Psoas muscle (tissue), 7 donors: ENCODE measurements at regions not wholly inside any gene's neighbourhood (a gene's known extent, or its start where the extent isn't known, plus 50 kb on each side); places are given as distances from the start of the nearest gene placed in this dataset.

Source experiments
- ATAC-seq, 4 donors: fragments of 200-7000 bp; cut with Tn5 transposase; one replicate each; pipeline ENCODE4 v1.9.1; 2020; ENCODE audit warnings: moderate library complexity in 3 of 4, mild to moderate bottlenecking in 2 of 4
- DNase-seq, 2 donors: peaks; one replicate each; pipeline ENCODE4 v3.0.0-alpha.2; 2020
- H3K27ac ChIP-seq: fragments of 200-600 bp; one replicate; pipeline ENCODE4 v1.8.0; 2022
- H3K27me3 ChIP-seq, 3 donors: fragments of 200-600 bp in 1 of 3; one replicate each; pipeline versions ENCODE4 v1.6.1 to v1.8.0; 2013 to 2022; ENCODE audit warnings: low read length in 2 of 3, mild to moderate bottlenecking in 2 of 3, moderate library complexity in 1 of 3; ENCODE audit not compliant: insufficient read depth in 3 of 3
- H3K36me3 ChIP-seq, 2 donors: fragments of 200-600 bp in 1 of 2; one replicate each; pipeline versions ENCODE4 v1.6.1 to v1.8.0; 2013 to 2022; ENCODE audit warnings: low read depth in 1 of 2, mild to moderate bottlenecking in 1 of 2, moderate library complexity in 1 of 2; ENCODE audit not compliant: insufficient read depth in 1 of 2
- H3K4me1 ChIP-seq: fragments of 200-600 bp; one replicate; pipeline ENCODE4 v1.8.0; 2022
- H3K4me3 ChIP-seq: fragments of 200-600 bp; one replicate; pipeline ENCODE4 v1.8.0; 2022; ENCODE audit warnings: mild to moderate bottlenecking
- H3K9me3 ChIP-seq: fragments of 200-600 bp; one replicate; pipeline ENCODE4 v1.8.0; 2022
- CTCF ChIP-seq: fragments of 200-600 bp; IDR thresholded peaks from one replicate; pipeline ENCODE4 v1.8.0; 2022; ENCODE audit warnings: antibody characterized with exemption
- WGBS, 3 donors: extraction: QIAGEN DNeasy Blood & Tissue Kit; methylation state at CpG; one replicate each; pipeline versions ENCODE4 v1.1.6 to v1.1.7; 2013; 5-methylcytosine and 5-hydroxymethylcytosine counted together
- intact Hi-C, 2 donors: fragments of 100-400 bp; cut with DNase I; formaldehyde crosslinking; loops; one replicate each; pipeline versions ENCODE4 v1.11.0 to v1.14.2; 2022
- donor health status: healthy with polysubstance abuse.
- donor health status: DM: no; HTN: no; CAD: no; lungs with moderate emphysema.
- donor health status: Bipolar disorder and iron deficiency.
- donor health status: healthy.
- donor health status: DM: yes; HTN: yes; CAD: no.
- donor health status: DM: no; HTN: no; CAD: no.
- donor health status: DM: yes; HTN: yes; CAD: no.

GRCh38 chr12:40469736-40470135 lies 222.5 kb upstream of the CNTN1 start:
- intact Hi-C loops, result no loop called here
- no peak for DNase-seq
- Histone ChIP-seq H3K9me3 (no peaks in the 10 kb centered on the region), H3K4me3 (no peak overlapping the region), H3K27me3 (no peaks in the 10 kb centered on the region), H3K36me3 (no peaks in the 10 kb centered on the region), H3K4me1 (no peaks in the 10 kb centered on the region), H3K27ac (no peak overlapping the region)
- TF ChIP-seq CTCF, result no peak
- 10 to 19% (median 15%) methylated on average over 6 of the region's 6 CpGs for WGBS, 3 donors
- no peak for ATAC-seq

GRCh38 chr12:40473962-40474361 lies 218.3 kb upstream of the CNTN1 start:
- TF ChIP-seq CTCF, result no peak
- no peak for DNase-seq
- Histone ChIP-seq H3K4me3 (no peak overlapping the region), H3K4me1 (no peaks in the 10 kb centered on the region), H3K36me3 (no peaks in the 10 kb centered on the region), H3K9me3 (no peaks in the 10 kb centered on the region), H3K27ac (no peak overlapping the region), H3K27me3 (no peaks in the 10 kb centered on the region)
- no peak for ATAC-seq
- WGBS, 3 donors, result 54 to 57% (median 55%) methylated on average over 5 of the region's 5 CpGs
- intact Hi-C loops, result no loop called here

GRCh38 chr12:40474630-40475029 lies 217.6 kb upstream of the CNTN1 start:
- WGBS, 3 donors, result 77 to 88% (median 82%) methylated on average over 1 of the region's 1 CpG
- Histone ChIP-seq H3K27ac (no peak overlapping the region), H3K4me3 (no peak overlapping the region), H3K36me3 (no peaks in the 10 kb centered on the region), H3K4me1 (no peaks in the 10 kb centered on the region), H3K27me3 (no peaks in the 10 kb centered on the region), H3K9me3 (no peaks in the 10 kb centered on the region)
- intact Hi-C loops, result no loop called here
- DNase-seq (no peak), ATAC-seq (no peak)
- no peak for TF ChIP-seq CTCF

GRCh38 chr12:40499856-40500255 lies 192.4 kb upstream of the CNTN1 start:
- 74 to 85% (median 74%) methylated on average over 3 of the region's 3 CpGs for WGBS, 3 donors
- intact Hi-C loops, result no loop called here
- Histone ChIP-seq H3K27ac (no peak overlapping the region), H3K27me3 (no peaks in the 10 kb centered on the region), H3K9me3 (no peaks in the 10 kb centered on the region), H3K4me3 (no peak overlapping the region), H3K36me3 (no peaks in the 10 kb centered on the region), H3K4me1 (no peaks in the 10 kb centered on the region)
- no peak for TF ChIP-seq CTCF
- ATAC-seq (no peak), DNase-seq (no peak)

GRCh38 chr12:40502322-40502721 lies 189.9 kb upstream of the CNTN1 start:
- 62 to 72% (median 66%) methylated on average over 3 of the region's 3 CpGs for WGBS, 3 donors
- intact Hi-C loops, result no loop called here

More at GRCh38 chr12:40502322-40502721, 189.9 kb upstream of the CNTN1 start:
- Histone ChIP-seq H3K9me3 (no peaks in the 10 kb centered on the region), H3K27me3 (no peaks in the 10 kb centered on the region), H3K4me3 (no peak overlapping the region), H3K36me3 (no peaks in the 10 kb centered on the region), H3K4me1 (no peaks in the 10 kb centered on the region), H3K27ac (no peak overlapping the region)
- ATAC-seq (no peak), DNase-seq (no peak)
- no peak for TF ChIP-seq CTCF
